ENCODE measurements at regions not wholly inside any gene's neighbourhood (a gene's known extent, or its start where the extent isn't known, plus 50 kb on each side); places are given as distances from the start of the nearest gene placed in this dataset.

DNA sequence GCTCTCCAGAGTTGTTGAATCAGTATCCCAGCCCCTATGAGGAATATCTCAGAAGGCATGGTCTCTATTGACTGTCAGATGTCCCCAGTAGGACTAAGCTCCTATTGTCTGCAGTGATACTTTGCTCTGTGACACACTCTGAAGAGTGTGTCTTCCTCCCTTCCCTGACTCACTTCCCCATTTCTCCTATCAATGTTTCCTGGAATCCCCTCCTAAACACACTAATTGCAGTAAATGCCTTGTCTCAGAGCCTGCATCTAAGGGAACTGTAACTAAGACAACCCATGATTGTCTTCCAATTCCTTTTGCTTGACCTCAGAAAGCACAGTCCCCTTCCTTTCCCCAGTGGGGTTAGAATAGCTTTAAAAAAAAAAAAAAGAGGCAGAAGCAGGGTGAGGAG lies 397.3 kb upstream of the PROK2 start:
- no peak for TF ChIP-seq POLR2A (IDR thresholded peaks at IDR 0.05)
- TF ChIP-seq CTCF (IDR thresholded peaks at IDR 0.05): no peak

Measured in testis (tissue), 2 donors.